ENCODE measurements at regions not wholly inside any gene's neighbourhood (a gene's known extent, or its start where the extent isn't known, plus 50 kb on each side); places are given as distances from the start of the nearest gene placed in this dataset.

DNA sequence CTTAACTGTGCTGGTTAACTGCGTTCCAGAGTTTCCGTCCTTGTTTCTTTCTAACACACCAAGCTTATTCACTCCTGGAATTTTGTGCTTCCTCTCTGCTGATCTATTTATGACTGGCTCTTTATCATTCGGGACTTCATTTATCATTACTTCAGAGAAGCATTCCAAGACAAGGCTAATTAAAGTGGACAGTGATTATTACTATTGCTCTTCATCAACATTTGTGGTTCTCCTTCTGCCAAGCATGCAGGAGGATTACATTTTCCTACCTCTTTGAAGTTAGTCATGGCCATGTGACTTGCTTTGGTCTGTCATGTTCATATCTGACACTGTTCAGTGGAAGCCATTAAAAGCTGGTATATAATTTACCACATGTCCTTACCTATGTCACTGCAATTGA is 172.4 kb upstream of the AGR3 start:
- no peak for DNase-seq

DNA sequence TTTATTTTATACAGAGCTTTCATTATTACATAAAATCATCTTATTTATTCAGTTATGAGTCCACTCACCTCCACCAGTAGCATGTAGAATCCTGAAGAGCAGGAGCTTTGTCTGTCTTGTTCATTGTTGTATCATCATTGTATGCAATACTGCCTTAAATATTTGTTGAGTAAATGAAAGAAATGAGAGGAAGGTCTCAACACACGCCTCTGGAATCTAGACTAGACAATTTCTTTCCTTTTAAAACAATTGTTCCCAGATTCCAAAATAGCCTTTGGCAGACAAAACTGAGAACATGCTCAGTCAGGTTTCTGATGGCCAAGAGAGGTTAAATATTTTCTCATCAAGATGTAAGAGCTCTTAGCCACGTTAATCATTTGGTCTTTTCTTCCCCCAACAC is 173.1 kb upstream of the AGR3 start:
- no peak for DNase-seq

DNA sequence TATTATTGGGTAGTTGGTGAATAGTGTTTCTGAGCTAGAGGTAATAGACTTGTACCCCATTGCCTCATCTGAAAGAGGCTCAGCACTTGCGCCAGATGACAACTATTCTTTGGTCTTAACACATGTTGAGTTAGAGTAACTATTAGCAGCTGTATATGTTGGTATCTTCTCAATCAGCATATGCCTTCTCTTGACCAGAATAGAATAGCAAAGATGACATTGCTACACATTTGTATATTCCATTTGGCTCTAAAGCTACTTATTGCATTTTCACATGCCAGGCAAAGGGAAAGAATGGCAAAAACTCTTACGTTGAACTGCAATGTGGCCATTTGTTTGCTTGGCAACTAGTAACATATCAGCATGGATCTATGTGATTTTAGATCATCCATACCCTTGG is 173.8 kb upstream of the AGR3 start:
- no peak for DNase-seq

DNA sequence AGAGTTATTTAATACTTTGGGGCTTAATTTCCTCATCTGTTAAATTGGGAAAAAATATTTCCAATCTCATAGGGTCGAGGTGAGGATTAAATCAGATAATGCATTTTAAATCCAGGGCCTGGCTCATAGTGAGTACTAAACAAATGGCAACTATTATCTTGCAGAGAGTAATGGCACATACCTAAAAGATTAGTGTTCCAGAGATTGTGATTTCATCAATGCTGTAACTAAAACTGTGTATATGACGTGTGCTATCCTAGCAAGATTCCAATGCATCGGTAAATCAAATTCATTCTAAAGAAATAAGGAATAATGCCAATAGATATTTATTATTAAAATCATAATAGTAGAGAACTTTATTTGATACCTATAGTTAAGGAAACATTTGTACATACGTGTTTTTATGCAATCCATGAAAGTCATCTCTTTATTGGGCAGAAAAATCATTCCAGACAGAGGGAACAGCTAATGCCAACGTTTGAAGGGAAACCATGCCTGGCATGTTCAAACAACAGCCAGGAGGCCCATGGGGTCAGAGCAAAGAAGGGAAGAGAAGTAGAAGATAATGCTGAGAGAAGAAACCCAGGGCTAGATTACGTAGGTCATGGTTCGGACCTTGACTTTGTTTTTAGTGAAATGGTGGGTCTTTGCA is 174.8 kb upstream of the AGR3 start:
- no peak for DNase-seq

- DNase-seq, result no peak
These were observed 175.3 kb upstream of the AGR3 start for GRCh38 chr7:17057143-17057509.

- no peak for DNase-seq
These were observed 176.8 kb upstream of the AGR3 start for GRCh38 chr7:17058568-17058967.

DNA sequence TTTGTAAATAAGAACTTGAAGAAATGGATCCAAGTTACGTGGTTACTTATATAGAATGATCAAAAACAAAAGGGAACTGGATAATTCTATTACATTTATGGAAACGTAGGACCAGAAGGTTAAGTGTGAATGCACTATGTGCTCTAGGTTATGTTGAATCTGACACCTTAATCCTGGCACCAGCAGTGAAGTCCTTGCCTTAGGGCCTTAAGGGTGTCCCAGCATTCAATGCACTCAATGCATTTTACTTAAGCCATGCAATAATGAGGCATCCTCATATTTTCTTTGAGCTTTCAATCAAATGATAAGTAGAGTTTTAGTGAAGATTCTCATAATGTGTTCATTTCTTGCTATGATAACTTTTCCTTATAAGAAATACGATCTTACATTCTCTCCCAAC is 178.3 kb upstream of the AGR3 start:
- DNase-seq, result no peak

DNA sequence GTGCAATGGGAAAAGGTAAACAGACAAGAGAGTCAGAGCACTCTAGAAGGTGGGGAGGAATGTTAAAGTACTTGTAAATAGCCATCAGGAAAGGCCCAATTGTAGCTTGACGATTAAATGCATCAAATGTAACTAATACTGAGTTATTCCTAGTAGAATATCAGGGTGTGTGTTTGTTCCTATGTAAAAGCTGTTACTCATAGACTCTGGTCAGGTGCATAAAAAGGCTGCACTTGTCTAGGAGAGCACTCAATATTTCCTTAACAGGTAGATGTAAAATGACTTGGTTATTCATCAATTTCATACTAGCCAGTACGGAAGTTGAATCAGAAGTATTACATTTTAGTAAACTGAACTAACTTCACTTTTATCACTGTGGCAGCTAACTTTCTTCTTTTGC is 179.7 kb upstream of the AGR3 start:
- no peak for DNase-seq

- DNase-seq, result no peak
These were observed 180.6 kb upstream of the AGR3 start for GRCh38 chr7:17062151-17063044.

GRCh38 chr7:17063045-17063383 is 181.2 kb upstream of the AGR3 start:
- no peak for DNase-seq

DNA sequence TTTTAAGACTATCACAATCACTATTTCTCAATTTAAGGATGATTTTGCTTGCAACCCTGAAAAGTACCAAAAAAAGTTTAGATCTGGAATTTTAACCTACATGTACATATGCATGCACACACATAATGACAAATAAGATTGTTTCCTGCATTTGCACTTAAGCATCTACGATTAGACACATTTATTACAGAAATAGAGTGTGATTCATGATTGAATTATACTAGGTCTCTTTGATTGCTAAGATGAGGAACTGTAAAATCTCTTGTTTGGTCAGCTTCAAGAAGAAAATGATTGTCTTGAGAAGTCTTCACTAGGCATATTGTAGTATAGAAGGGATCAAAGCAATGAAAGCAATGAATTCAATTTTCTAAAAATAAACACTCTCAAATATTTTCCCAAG is 185.9 kb upstream of the AGR3 start:
- no peak for DNase-seq

GRCh38 chr7:17069146-17069545 is 187.4 kb upstream of the AGR3 start:
- no peak for DNase-seq

DNA sequence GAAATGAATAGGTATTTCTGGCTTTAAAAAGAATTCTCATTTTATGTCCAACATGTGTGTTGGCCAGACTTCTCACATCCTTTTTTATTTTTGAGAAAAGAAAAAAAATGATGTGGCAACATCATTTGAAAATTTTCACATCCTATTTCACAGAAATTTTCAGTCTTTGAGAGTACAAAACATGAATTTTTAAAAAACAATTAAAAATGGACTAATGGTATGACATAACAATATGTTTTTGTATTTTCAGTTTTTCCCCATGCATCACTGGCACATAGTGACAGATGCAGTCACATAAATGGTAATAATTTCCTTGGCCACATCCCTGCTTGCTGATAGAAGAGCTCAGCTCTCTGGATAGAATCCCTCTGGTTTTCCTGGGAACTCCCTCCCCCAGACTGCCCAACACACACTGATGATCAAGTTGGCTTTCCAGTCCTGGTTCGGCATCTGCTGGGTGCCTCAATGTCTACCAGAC is 188.5 kb upstream of the AGR3 start:
- DNase-seq, result no peak

- DNase-seq, result no peak
These were observed 190.1 kb upstream of the AGR3 start for GRCh38 chr7:17071866-17072265.

DNA sequence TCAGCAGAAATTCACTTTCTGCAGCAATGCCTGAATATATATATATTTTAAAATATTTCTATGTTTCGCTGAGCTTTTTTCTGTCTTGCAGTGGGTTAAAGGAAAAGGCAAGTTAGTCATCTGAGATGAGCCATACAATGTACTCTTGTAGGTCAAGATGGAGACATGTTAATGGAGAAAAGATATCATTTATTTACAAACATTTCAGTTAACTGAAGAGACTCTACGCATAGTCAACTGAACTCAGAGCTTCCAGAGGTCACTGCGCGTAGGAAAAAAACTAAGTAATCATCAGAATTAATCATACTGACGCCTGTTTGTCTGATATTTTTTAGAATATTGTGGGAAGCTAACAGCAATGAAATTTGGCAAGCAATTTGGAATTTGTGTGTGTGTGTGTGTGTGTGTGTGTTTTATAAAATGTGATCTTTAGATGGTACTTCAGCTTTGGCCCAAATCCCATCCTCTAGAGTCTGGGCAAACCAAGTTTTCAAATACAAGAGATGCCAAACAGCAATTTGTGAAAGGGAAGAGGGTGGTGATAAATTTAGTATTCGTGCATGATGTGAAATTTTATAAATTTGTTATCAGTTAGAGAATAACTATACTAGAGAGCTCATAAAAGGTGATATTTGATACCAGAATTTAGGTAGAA is 193.9 kb upstream of the AGR3 start:
- DNase-seq, result no peak

DNA sequence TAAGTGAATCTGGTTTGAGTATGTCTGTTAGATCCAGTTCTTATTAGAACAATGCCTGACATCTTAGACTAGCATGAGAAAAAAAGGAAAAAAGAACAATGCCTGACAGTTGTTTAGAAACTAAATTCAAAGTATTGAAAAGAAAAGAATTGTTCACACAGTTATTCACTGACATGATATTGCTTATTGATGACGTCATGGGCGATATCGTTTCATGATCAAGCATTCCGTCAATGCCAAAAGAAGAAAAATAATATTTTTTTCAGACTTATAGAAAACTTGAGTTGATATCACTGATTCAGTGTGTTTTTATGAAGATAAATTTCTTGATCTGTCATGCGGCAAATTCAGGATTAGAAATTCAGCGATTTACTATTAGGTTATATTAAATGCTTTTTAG is 196.5 kb upstream of the AGR3 start:
- no peak for DNase-seq

DNA sequence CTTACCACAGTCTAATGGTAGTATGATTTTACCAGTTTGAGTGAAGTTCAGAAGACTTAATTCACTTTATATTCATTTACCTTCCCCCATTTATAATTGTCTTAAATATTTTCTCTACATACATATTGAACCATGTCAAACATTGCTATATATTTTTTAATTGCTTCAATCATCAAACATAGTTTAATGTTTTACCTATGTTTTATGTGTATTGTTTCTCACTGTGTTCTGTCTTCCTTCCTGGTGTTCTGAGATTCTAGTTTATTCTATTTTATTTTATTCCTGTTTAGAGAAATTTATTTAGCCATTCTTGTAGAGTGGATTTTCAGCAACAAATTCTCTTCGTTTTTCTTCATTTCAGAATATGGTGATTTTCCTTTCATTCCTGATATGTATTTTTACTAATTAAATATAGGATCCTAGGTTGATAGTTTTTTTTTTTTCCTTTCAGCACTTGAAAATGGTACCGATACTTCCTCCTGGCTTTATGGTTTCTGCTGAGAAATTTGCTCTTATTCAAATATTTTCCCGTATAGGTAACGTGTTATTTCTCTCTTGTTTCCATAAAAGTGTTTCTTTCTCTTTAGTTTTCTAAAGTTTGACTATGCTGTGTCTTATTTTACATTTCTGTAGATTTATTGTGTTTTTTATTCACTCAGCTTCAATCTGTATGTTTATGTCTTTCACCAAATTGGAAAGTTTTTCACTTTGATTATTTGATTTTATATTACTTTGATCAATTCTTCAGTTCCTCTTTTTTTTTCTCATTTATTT is 201.8 kb upstream of the AGR3 start:
- DNase-seq, result no peak

DNA sequence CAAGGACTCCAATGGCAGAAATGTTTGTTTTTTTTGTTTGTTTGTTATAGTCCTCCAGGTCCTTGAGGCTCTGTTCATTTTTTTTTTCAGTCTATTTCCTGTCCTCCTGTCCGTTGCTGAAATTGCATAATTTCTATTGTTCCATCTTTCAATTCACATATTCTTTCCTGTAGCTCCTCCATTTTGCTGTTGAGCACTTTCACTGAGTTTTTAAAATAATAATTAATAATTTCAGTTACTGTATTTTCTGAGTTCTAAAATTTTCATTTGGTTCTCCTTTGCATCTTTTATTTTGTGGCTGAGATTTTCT is 202.3 kb upstream of the AGR3 start:
- no peak for DNase-seq

DNA sequence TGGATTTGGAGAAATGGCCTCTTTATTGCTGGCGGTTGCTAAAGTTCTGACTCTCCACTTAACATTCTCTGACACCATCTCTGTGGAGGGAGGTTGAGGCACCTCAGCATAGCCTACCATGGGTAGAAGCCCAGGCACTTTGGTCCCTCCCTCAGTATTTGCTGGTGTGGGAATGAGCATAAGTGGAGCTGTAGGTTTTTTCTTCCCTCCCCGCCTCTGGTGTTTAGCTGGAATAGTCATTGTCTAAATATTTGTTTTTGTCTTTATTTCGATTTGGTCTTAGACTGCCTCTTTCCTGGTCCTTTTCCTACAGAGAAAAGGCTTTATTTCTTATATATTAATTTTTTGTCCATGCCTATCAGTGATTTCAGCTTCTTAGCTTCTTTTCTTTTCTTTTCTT is 203.4 kb upstream of the AGR3 start:
- DNase-seq, result no peak

GRCh38 chr7:17086403-17086802 is 204.6 kb upstream of the AGR3 start:
- DNase-seq, result no peak

GRCh38 chr7:17090751-17091150 is 207.7 kb upstream of the AHR start:
- no peak for DNase-seq

DNA sequence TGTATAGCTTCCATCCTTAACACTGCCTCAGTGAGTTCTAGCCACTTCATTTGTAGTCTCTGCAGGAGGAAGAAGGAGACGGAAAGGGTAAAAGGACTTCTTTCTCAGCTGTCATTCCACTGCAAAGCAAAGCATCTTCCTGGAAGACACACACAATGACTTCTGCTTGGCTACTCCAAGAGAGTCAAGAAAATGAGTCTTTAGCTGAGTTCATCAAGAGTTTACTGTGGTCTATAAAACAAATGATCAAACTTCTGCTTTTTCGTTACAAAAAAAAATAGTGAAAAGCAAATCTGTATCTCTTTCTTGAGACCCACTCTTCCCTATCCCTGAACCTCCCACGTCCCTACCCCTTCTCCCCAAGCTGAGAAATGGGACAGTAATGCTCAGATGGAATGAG is 205.0 kb upstream of the AHR start:
- DNase-seq, result no peak

- DNase-seq, result no peak
These were observed 203.4 kb upstream of the AHR start for GRCh38 chr7:17094963-17095574.

All from GOT3 (cell line).